IMR-90 (cell line): ENCODE measurements at regions not wholly inside any gene's neighbourhood (a gene's known extent, or its start where the extent isn't known, plus 50 kb on each side); places are given as distances from the start of the nearest gene placed in this dataset.

Experiments
- ATAC-seq: fragments of 200-7000 bp; cut with Tn5 transposase; 2 replicates; pipeline ENCODE4 v1.9.1; 2020; ENCODE audit warnings: low read depth, mild to moderate bottlenecking, moderate library complexity
- BruUV-seq: library from RNA; stranded (reverse); fragments of 400-500 nt; replicated peaks from 2 replicates; lab custom pipeline; 2021; lab: Mats Ljungman, UMichigan
- CTCF ChIA-PET: fragments of 300-600 bp; formaldehyde crosslinking; extraction: SDS; loops from one replicate; lab custom pipeline; 2021; ENCODE audit warnings: antibody characterized with exemption; lab: Yijun Ruan, JAX
- POLR2A ChIA-PET: fragments of 300-600 bp; sonication (Branson Sonifier 250); formaldehyde crosslinking; loops from one replicate; lab custom pipeline; 2022; ENCODE audit warnings: antibody characterized with exemption; ENCODE audit not compliant: unreplicated experiment; lab: Charles Lee
- DNase-seq: peaks from one replicate; pipeline ENCODE4 v3.0.0; 2013
- H2AFZ ChIP-seq: replicated peaks from 2 replicates; pipeline ENCODE3; 2013; ENCODE audit warnings: low read length, mild to moderate bottlenecking; ENCODE audit not compliant: poor library complexity
- H2AK5ac ChIP-seq: 2 replicates; pipeline ENCODE4 v1.6.1; 2013; ENCODE audit warnings: low read depth, low read length, inconsistent platforms
- H2AK9ac ChIP-seq: replicated peaks from 2 replicates; pipeline ENCODE3; 2013; ENCODE audit warnings: mild to moderate bottlenecking, low read depth, low read length, moderate library complexity; ENCODE audit not compliant: poor library complexity
- H2BK120ac ChIP-seq: 2 replicates; pipeline ENCODE4 v1.6.1; 2013; ENCODE audit warnings: low read depth, low read length, inconsistent platforms
- H2BK15ac ChIP-seq: 3 replicates; pipeline ENCODE4 v1.6.1; 2013; ENCODE audit warnings: low read depth, low read length, inconsistent platforms
- H2BK20ac ChIP-seq: 2 replicates; pipeline ENCODE4 v1.6.1; 2013; ENCODE audit warnings: low read depth, mild to moderate bottlenecking, inconsistent platforms, low read length, moderate library complexity
- H2BK5ac ChIP-seq: 2 replicates; pipeline ENCODE4 v1.6.1; 2013; ENCODE audit warnings: mild to moderate bottlenecking, low read depth, low read length, inconsistent platforms; ENCODE audit not compliant: poor library complexity, severe bottlenecking
- H3K14ac ChIP-seq: replicated peaks from 2 replicates; pipeline ENCODE4 v1.6.1; 2013; ENCODE audit warnings: low read depth, low read length, inconsistent platforms
- H3K18ac ChIP-seq: 2 replicates; pipeline ENCODE4 v1.6.1; 2013; ENCODE audit warnings: low read depth, low read length, control low read depth
- H3K23ac ChIP-seq: 2 replicates; pipeline ENCODE4 v1.6.1; 2013; ENCODE audit warnings: low read depth, low read length, inconsistent platforms
- H3K27ac ChIP-seq: 2 replicates; pipeline ENCODE4 v1.5.1; 2013; ENCODE audit warnings: mild to moderate bottlenecking, control low read depth, low read length; ENCODE audit not compliant: insufficient read depth
- H3K27me3 ChIP-seq: 2 replicates; pipeline ENCODE4 v1.6.1; 2013; ENCODE audit warnings: low read length; ENCODE audit not compliant: control insufficient read depth, insufficient read depth
- H3K36me3 ChIP-seq: 2 replicates; pipeline ENCODE4 v1.6.1; 2013; ENCODE audit warnings: low read length, mixed read lengths; ENCODE audit not compliant: control insufficient read depth, insufficient read depth
- H3K4ac ChIP-seq: 2 replicates; pipeline ENCODE4 v1.6.1; 2013; ENCODE audit warnings: low read depth, low read length, inconsistent platforms
- H3K4me1 ChIP-seq: 2 replicates; pipeline ENCODE4 v1.6.1; 2013; ENCODE audit warnings: low read length, mixed read lengths; ENCODE audit not compliant: control insufficient read depth, insufficient read depth
- H3K4me2 ChIP-seq: 2 replicates; pipeline ENCODE4 v1.6.1; 2013; ENCODE audit warnings: low read depth, mild to moderate bottlenecking, control low read depth, low read length, moderate library complexity
- H3K4me3 ChIP-seq: 2 replicates; pipeline ENCODE4 v1.5.1; 2013; ENCODE audit warnings: low read depth, mild to moderate bottlenecking, control low read depth, low read length, moderate library complexity; ENCODE audit not compliant: insufficient read depth
- H3K56ac ChIP-seq: 2 replicates; pipeline ENCODE4 v1.6.1; 2013; ENCODE audit warnings: low read length, inconsistent platforms; ENCODE audit not compliant: insufficient read depth; ENCODE audit errors: extremely low read depth
- H3K79me1 ChIP-seq, 2 experiments: 2 replicates each; pipeline ENCODE4 v1.6.1; 2013; ENCODE audit warnings: low read length in 2 of 2, inconsistent platforms in 1 of 2, low read depth in 1 of 2
- H3K9ac ChIP-seq: 2 replicates; pipeline ENCODE4 v1.6.1; 2013; ENCODE audit warnings: low read depth, low read length, control low read depth
- H3K9me1 ChIP-seq: 2 replicates; pipeline ENCODE4 v1.6.1; 2013; ENCODE audit warnings: low read length, inconsistent platforms; ENCODE audit not compliant: insufficient read depth
- H3K9me3 ChIP-seq: 2 replicates; pipeline ENCODE4 v1.6.1; 2013; ENCODE audit warnings: low read length; ENCODE audit not compliant: control insufficient read depth, insufficient read depth
- H4K20me1 ChIP-seq: 2 replicates; pipeline ENCODE4 v1.6.1; 2013; ENCODE audit warnings: low read length, inconsistent platforms; ENCODE audit not compliant: insufficient read depth
- H4K5ac ChIP-seq: 2 replicates; pipeline ENCODE4 v1.6.1; 2013; ENCODE audit warnings: mild to moderate bottlenecking, low read depth, low read length, control low read depth
- H4K8ac ChIP-seq, 2 experiments: 2 replicates each; pipeline ENCODE4 v1.6.1; 2013; ENCODE audit warnings: low read depth in 2 of 2, low read length in 2 of 2, control low read depth in 1 of 2, inconsistent platforms in 1 of 2
- H4K91ac ChIP-seq: 2 replicates; pipeline ENCODE4 v1.6.1; 2013; ENCODE audit warnings: low read depth, low read length, inconsistent platforms; ENCODE audit not compliant: insufficient read depth
- FOS ChIP-seq: fragments of 150-350 bp; IDR thresholded peaks from 2 replicates; pipeline ENCODE4 v1.6.1; 2016; ENCODE audit warnings: low read depth, low read length
- MAZ ChIP-seq: IDR thresholded peaks from 2 replicates; pipeline ENCODE4 v1.6.1; 2012; ENCODE audit warnings: low read depth, mild to moderate bottlenecking, low read length, improper control_type of control experiment, moderate library complexity, borderline replicate concordance
- NFE2L2 ChIP-seq: fragments of 150-350 bp; IDR thresholded peaks from 2 replicates; pipeline ENCODE4 v1.6.1; 2016; ENCODE audit warnings: low read depth, mild to moderate bottlenecking, low read length
- RAD21 ChIP-seq: IDR thresholded peaks from 2 replicates; pipeline ENCODE4 v1.6.1; 2012; ENCODE audit warnings: low read length, improper control_type of control experiment
- RCOR1 ChIP-seq: IDR thresholded peaks from 2 replicates; pipeline ENCODE4 v1.6.1; 2012; ENCODE audit warnings: mild to moderate bottlenecking, low read length, improper control_type of control experiment; ENCODE audit not compliant: insufficient replicate concordance
- SMC3 ChIP-seq: fragments of 150-350 bp; IDR thresholded peaks from 2 replicates; pipeline ENCODE4 v1.6.1; 2016; ENCODE audit warnings: low read depth, mild to moderate bottlenecking, antibody characterized with exemption, low read length, moderate library complexity
- dilution Hi-C: fragments of 300-500 bp; cut with HindIII; formaldehyde crosslinking; loops from one replicate; pipeline ENCODE4 v1.14.3; 2018; ENCODE audit warnings: low sequenced_read_pairs; ENCODE audit not compliant: unreplicated experiment
- in situ Hi-C: fragments of 300-500 bp; cut with MboI; formaldehyde crosslinking; loops from 3 replicates; pipeline ENCODE4 v1.14.3; 2019; ENCODE audit warnings: low sequenced_read_pairs, inconsistent platforms, mixed read lengths
- intact Hi-C: fragments of 100-400 bp; cut with micrococcal nuclease; formaldehyde crosslinking; loops from 2 replicates; pipeline ENCODE4 v1.10.0; 2022
- TF ChIP-seq, protein P1 (sequence below): fragments of 150-350 bp; IDR thresholded peaks from 2 replicates; pipeline ENCODE4 v1.6.1; 2017; ENCODE audit warnings: mild to moderate bottlenecking, antibody characterized with exemption, low read length, low read depth
- TF ChIP-seq, protein P2 (sequence below): fragments of 150-350 bp; IDR thresholded peaks from 2 replicates; pipeline ENCODE4 v1.6.1; 2016; ENCODE audit warnings: low read depth, mild to moderate bottlenecking, low read length, moderate library complexity, borderline replicate concordance

DNA sequence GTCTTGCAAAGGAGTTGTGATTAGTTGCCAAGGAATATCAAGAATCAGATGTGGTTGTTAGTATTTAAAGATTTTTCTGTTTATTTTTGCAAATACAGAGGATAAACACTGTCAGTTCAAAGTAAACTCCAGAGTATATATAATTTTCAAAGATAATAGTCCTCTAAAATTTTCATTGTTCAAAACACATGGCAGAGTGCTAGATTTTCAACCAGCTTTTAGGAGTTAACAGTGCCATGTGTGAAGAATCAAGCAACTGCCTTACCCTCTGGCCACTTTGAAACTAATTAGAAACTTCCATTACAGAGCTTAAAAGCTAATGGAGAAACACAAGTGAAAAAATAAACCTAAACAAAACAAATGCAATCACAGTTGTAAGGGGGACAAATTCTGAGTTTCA, 1605.6 kb upstream of the ZEB2 start:
- Histone ChIP-seq H3K56ac (no peak overlapping the region), H4K5ac (no peak overlapping the region; the same call in 1 of the 2 replicates), H3K9me3 (no peaks in the 10 kb centered on the region), H2AK5ac (no peak overlapping the region), H2BK120ac (no peak overlapping the region), H3K4ac (no peak overlapping the region), H2AK9ac (no peak overlapping the region), H3K23ac (no peak overlapping the region), H4K8ac (no peak overlapping the region), H3K4me2 (no peak overlapping the region), H2BK20ac (peak overlapping the region; percentile 52), H3K9ac (no peak overlapping the region), H3K4me3 (no peak overlapping the region), H3K18ac (no peak overlapping the region; the same call in 1 of the 2 replicates), H2BK5ac (no peak overlapping the region), H3K14ac (no peak overlapping the region), H3K36me3 (no peaks in the 10 kb centered on the region), H2AFZ (no peak overlapping the region), H4K91ac (no peak overlapping the region), H2BK15ac (no peak overlapping the region), H3K79me1 (no peaks in the 10 kb centered on the region), H3K27me3 (no peaks in the 10 kb centered on the region), H3K9me1 (peaks cover 3% of the 10 kb centered on the region; the same call in 1 of the 2 replicates), H3K4me1 (peaks cover 4% of the 10 kb centered on the region), H4K20me1 (no peaks in the 10 kb centered on the region), H3K27ac (no peak overlapping the region)
- in situ Hi-C loops (no loop called here), intact Hi-C loops (loop anchor here (5.0 kb wide), 1 partner anchor 128 kb away; no protein-coding TSS in a partner anchor), dilution Hi-C loops (no loop called here)
- no TSS peak for BruUV-seq
- ATAC-seq (peak; percentile 37; the same call in 1 of the 2 replicates), DNase-seq (no peak)
- ChIA-PET POLR2A (no interaction called here), CTCF (no interaction called here)
- TF ChIP-seq, protein P1, sequence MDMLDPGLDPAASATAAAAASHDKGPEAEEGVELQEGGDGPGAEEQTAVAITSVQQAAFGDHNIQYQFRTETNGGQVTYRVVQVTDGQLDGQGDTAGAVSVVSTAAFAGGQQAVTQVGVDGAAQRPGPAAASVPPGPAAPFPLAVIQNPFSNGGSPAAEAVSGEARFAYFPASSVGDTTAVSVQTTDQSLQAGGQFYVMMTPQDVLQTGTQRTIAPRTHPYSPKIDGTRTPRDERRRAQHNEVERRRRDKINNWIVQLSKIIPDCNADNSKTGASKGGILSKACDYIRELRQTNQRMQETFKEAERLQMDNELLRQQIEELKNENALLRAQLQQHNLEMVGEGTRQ = no peak
- TF ChIP-seq SMC3 (no peak), RCOR1 (no peak), RAD21 (no peak), NFE2L2 (no peak), FOS (no peak), MAZ (no peak)
- TF ChIP-seq, protein P2, sequence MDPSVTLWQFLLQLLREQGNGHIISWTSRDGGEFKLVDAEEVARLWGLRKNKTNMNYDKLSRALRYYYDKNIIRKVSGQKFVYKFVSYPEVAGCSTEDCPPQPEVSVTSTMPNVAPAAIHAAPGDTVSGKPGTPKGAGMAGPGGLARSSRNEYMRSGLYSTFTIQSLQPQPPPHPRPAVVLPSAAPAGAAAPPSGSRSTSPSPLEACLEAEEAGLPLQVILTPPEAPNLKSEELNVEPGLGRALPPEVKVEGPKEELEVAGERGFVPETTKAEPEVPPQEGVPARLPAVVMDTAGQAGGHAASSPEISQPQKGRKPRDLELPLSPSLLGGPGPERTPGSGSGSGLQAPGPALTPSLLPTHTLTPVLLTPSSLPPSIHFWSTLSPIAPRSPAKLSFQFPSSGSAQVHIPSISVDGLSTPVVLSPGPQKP = no peak
